ENCODE measurements at regions not wholly inside any gene's neighbourhood (a gene's known extent, or its start where the extent isn't known, plus 50 kb on each side); places are given as distances from the start of the nearest gene placed in this dataset.

- no peak for TF ChIP-seq POLR2A (IDR thresholded peaks at IDR 0.05)
- TF ChIP-seq CTCF (IDR thresholded peaks at IDR 0.05): no peak
Measured at GRCh38 chr11:80163011-80163410, 722.2 kb upstream of the TENM4 start.

Data from heart left ventricle (tissue), 13 donors.